ENCODE measurements at regions not wholly inside any gene's neighbourhood (a gene's known extent, or its start where the extent isn't known, plus 50 kb on each side); places are given as distances from the start of the nearest gene placed in this dataset.
"Not testable (repeated sequence)": the region's sequence is repeated elsewhere in the genome, so short reads cannot be mapped to it uniquely, and the experiment has no call there.

GRCh38 chr3:177336873-177337450 lies 139.7 kb upstream of the TBL1XR1 start:
- no peak overlapping the region for H3K27ac ChIP-seq (ENCODE audit: low read length)

GRCh38 chr3:177337541-177338331 lies 140.5 kb upstream of the TBL1XR1 start:
- peak in 1 of 2 donors; percentile 65 for DNase-seq
- H3K36me3 ChIP-seq (ENCODE audit: control insufficient read depth, insufficient read depth, low read length), result no peaks in the 10 kb centered on the region
- H3K4me1 ChIP-seq (ENCODE audit: control insufficient read depth, insufficient read depth, low read length), result peaks cover 34% of the 10 kb centered on the region
- peak overlapping the region; percentile 4 for H3K27ac ChIP-seq (ENCODE audit: low read length)
- H3K4me3 ChIP-seq (ENCODE audit: low read length), result no peak overlapping the region
- no peaks in the 10 kb centered on the region for H3K9me3 ChIP-seq (ENCODE audit: control insufficient read depth, low read depth, low read length)
- H3K27me3 ChIP-seq (ENCODE audit: control insufficient read depth, insufficient read depth, low read length), result no peaks in the 10 kb centered on the region
- WGBS (ENCODE audit: insufficient coverage, low lambda C conversion rate), result 83% methylated on average over 1 of the region's 9 CpGs

More at GRCh38 chr3:177336873-177337450, 139.7 kb upstream of the TBL1XR1 start:
- H3K4me3 ChIP-seq (ENCODE audit: low read length), result no peak overlapping the region
- 72% methylated on average over 2 of the region's 5 CpGs for WGBS (ENCODE audit: insufficient coverage, low lambda C conversion rate)
- no peaks in the 10 kb centered on the region for H3K9me3 ChIP-seq (ENCODE audit: control insufficient read depth, low read depth, low read length)
- DNase-seq, result no peak
- no peaks in the 10 kb centered on the region for H3K36me3 ChIP-seq (ENCODE audit: control insufficient read depth, insufficient read depth, low read length)
- H3K4me1 ChIP-seq (ENCODE audit: control insufficient read depth, insufficient read depth, low read length), result peaks cover 27% of the 10 kb centered on the region
- H3K27me3 ChIP-seq (ENCODE audit: control insufficient read depth, insufficient read depth, low read length), result no peaks in the 10 kb centered on the region

DNA sequence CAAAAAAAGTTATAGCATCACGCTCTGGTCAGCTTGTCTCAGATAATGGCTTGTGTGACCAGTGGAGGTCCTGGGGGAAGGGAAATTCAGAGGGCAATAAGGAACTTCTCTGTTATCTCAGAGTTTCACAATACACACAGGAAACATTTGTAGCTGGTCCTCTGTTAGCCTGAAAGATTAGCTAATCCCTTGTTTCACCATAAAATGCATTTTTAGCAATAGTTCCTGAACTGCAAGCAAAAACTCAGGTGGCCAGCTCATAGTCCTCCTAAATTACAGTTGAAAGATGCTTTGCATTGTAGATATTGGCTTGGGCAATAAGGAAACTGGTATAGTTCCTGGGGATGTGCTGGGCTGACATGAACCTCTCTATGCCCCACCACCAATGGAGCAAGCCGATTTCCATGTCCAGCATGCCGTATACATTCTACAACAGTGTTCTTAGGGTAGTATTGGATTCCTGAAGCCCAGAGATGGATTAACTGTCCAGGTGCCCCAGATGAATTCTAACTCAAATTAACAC lies 141.5 kb upstream of the TBL1XR1 start:
- Histone ChIP-seq H3K36me3 (ENCODE audit: control insufficient read depth, insufficient read depth, low read length) (no peaks in the 10 kb centered on the region), H3K4me1 (ENCODE audit: control insufficient read depth, insufficient read depth, low read length) (peaks cover 42% of the 10 kb centered on the region), H3K9me3 (ENCODE audit: control insufficient read depth, low read depth, low read length) (no peaks in the 10 kb centered on the region), H3K4me3 (ENCODE audit: low read length) (no peak overlapping the region), H3K27ac (ENCODE audit: low read length) (peak overlapping the region; percentile 85), H3K27me3 (ENCODE audit: control insufficient read depth, insufficient read depth, low read length) (no peaks in the 10 kb centered on the region)
- DNase-seq, result peak; percentile 88 to 94
- WGBS (ENCODE audit: insufficient coverage, low lambda C conversion rate), result 60% methylated on average over 1 of the region's 3 CpGs

GRCh38 chr3:177339220-177339703 lies 142.0 kb upstream of the TBL1XR1 start:
- WGBS (ENCODE audit: insufficient coverage, low lambda C conversion rate), result no CpG with 5 or more reads among the region's 3 CpGs
- DNase-seq; H3K27me3 ChIP-seq (ENCODE audit: control insufficient read depth, insufficient read depth, low read length); H3K36me3 ChIP-seq (ENCODE audit: control insufficient read depth, insufficient read depth, low read length); H3K4me3 ChIP-seq (ENCODE audit: low read length); H3K9me3 ChIP-seq (ENCODE audit: control insufficient read depth, low read depth, low read length): not testable (repeated sequence)
- H3K27ac ChIP-seq (ENCODE audit: low read length), result peak overlapping the region; percentile 85
- H3K4me1 ChIP-seq (ENCODE audit: control insufficient read depth, insufficient read depth, low read length), result peaks cover 41% of the 10 kb centered on the region

DNA sequence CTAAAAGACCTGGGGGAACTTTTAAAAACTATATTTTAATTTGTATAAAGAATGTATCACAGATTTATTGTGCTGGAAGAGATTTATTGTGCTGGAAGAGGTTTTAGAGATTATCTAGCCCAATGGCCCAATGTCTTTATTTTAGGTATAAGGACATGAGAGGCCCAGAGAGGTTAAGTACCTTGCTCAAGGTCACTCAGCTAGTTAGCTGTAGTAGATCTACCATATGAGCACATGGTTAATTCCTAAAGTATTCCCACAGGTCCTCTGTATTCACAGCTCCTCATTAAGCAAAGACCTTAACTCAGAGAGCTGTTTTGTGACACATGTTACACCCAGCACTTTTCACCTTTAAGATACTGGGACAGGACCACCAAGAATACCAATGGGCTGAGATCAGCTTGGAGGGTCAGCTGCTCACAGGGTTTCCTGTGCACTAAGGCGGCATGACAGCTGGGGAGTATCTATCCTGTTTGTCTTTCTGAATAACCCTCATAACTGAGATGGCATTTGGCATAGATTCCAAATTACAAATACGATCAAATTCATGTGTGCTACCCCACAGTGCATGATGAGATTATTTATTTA lies 143.1 kb upstream of the TBL1XR1 start:
- no CpG with 5 or more reads among the region's 2 CpGs for WGBS (ENCODE audit: insufficient coverage, low lambda C conversion rate)
- Histone ChIP-seq H3K9me3 (ENCODE audit: control insufficient read depth, low read depth, low read length) (no peaks in the 10 kb centered on the region), H3K4me1 (ENCODE audit: control insufficient read depth, insufficient read depth, low read length) (peaks cover 50% of the 10 kb centered on the region), H3K27me3 (ENCODE audit: control insufficient read depth, insufficient read depth, low read length) (no peaks in the 10 kb centered on the region), H3K36me3 (ENCODE audit: control insufficient read depth, insufficient read depth, low read length) (no peaks in the 10 kb centered on the region), H3K27ac (ENCODE audit: low read length) (peak overlapping the region; percentile 10), H3K4me3 (ENCODE audit: low read length) (no peak overlapping the region)
- no peak for DNase-seq

DNA sequence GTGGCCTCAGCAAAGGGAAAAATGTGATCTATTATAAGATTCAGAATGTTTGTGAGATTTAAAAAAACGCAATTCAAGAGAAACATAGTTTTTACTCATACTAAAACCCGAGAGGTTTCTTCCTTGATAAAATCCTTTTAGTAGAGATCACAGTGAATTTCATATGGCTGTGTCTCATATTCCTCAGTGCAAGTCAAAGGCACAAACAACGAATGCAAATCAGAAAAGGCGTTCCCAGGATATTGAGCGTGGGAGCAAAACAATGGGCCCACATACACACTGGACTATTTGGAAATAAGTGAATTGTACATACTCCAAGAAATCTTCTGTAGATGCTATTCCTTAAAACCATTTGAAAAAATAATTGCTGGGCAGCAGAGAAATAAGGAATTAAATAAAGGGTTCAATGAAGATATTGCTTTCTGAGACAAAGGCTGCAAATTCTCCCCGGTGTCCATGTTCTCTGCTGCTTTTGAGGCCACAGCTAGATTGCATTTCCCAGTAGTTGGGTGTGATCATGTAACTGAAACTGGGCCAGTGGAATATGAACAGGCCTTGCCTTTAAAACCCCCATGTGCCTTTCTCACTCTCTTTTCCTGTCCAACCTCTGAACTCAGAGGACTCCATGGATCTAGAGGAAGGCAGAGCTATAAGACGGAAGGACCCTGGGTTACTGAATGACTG lies 144.6 kb upstream of the TBL1XR1 start:
- peak overlapping the region; percentile 54 for H3K27ac ChIP-seq (ENCODE audit: low read length)
- H3K4me1 ChIP-seq (ENCODE audit: control insufficient read depth, insufficient read depth, low read length), result peaks cover 58% of the 10 kb centered on the region
- no peaks in the 10 kb centered on the region for H3K27me3 ChIP-seq (ENCODE audit: control insufficient read depth, insufficient read depth, low read length)

GRCh38 chr3:177343122-177343625 lies 145.9 kb upstream of the TBL1XR1 start:
- no CpG with 5 or more reads among the region's 3 CpGs for WGBS (ENCODE audit: insufficient coverage, low lambda C conversion rate)
- H3K27ac ChIP-seq (ENCODE audit: low read length), result peak overlapping the region; percentile 54
- no peaks in the 10 kb centered on the region for H3K27me3 ChIP-seq (ENCODE audit: control insufficient read depth, insufficient read depth, low read length)
- H3K4me3 ChIP-seq (ENCODE audit: low read length), result no peak overlapping the region
- H3K4me1 ChIP-seq (ENCODE audit: control insufficient read depth, insufficient read depth, low read length), result peaks cover 48% of the 10 kb centered on the region
- no peaks in the 10 kb centered on the region for H3K9me3 ChIP-seq (ENCODE audit: control insufficient read depth, low read depth, low read length)
- no peaks in the 10 kb centered on the region for H3K36me3 ChIP-seq (ENCODE audit: control insufficient read depth, insufficient read depth, low read length)
- peak in 1 of 2 donors; percentile 70 for DNase-seq

More for the DNA sequence above, 144.6 kb upstream of the TBL1XR1 start:
- no peaks in the 10 kb centered on the region for H3K36me3 ChIP-seq (ENCODE audit: control insufficient read depth, insufficient read depth, low read length)
- H3K9me3 ChIP-seq (ENCODE audit: control insufficient read depth, low read depth, low read length), result no peaks in the 10 kb centered on the region
- no peak overlapping the region for H3K4me3 ChIP-seq (ENCODE audit: low read length)
- 100% methylated on average over 1 of the region's 7 CpGs for WGBS (ENCODE audit: insufficient coverage, low lambda C conversion rate)
- peak in 1 of 2 donors; percentile 35 for DNase-seq

- peak; percentile 94 to 96 for DNase-seq
- H3K4me1 ChIP-seq (ENCODE audit: control insufficient read depth, insufficient read depth, low read length), result peaks cover 40% of the 10 kb centered on the region
- H3K4me3 ChIP-seq (ENCODE audit: low read length), result no peak overlapping the region
- no peaks in the 10 kb centered on the region for H3K27me3 ChIP-seq (ENCODE audit: control insufficient read depth, insufficient read depth, low read length)
- WGBS (ENCODE audit: insufficient coverage, low lambda C conversion rate), result no CpG with 5 or more reads among the region's 12 CpGs
- H3K9me3 ChIP-seq (ENCODE audit: control insufficient read depth, low read depth, low read length), result no peaks in the 10 kb centered on the region
- H3K27ac ChIP-seq (ENCODE audit: low read length), result peak overlapping the region; percentile 73
- no peaks in the 10 kb centered on the region for H3K36me3 ChIP-seq (ENCODE audit: control insufficient read depth, insufficient read depth, low read length)
Observed at GRCh38 chr3:177345049-177345972, 148.0 kb upstream of the TBL1XR1 start.

DNA sequence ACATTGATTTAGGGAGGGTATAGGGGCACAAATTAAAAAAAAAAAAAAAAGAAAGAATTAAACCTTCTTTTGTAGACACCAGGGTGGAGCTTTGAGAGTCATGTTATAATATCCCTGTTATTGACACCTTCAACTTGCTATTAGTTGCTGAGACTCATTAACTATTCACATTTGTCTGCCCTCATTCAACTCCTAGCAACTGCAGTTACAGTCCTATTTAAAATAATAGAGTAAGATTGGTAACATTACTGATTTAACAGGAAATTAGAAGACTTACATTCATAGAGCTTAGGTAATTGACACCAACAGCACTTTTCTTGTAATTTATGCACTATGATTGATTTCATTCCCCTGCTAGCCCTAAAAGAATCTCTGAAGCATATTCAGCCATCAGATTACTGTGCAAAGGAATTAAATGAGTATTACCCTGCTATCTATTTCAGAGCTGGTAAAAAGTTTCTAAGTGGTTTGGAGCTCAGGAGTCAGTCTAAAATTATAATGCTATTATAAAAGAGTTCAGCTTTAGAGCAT lies 148.8 kb upstream of the TBL1XR1 start:
- Histone ChIP-seq H3K36me3 (ENCODE audit: control insufficient read depth, insufficient read depth, low read length) (no peaks in the 10 kb centered on the region), H3K4me3 (ENCODE audit: low read length) (no peak overlapping the region), H3K27me3 (ENCODE audit: control insufficient read depth, insufficient read depth, low read length) (no peaks in the 10 kb centered on the region), H3K4me1 (ENCODE audit: control insufficient read depth, insufficient read depth, low read length) (peaks cover 37% of the 10 kb centered on the region), H3K27ac (ENCODE audit: low read length) (peak overlapping the region; percentile 73), H3K9me3 (ENCODE audit: control insufficient read depth, low read depth, low read length) (no peaks in the 10 kb centered on the region)
- no peak for DNase-seq

Measured in large intestine (tissue), 3 donors.